GM12878 (cell line): ENCODE measurements at regions not wholly inside any gene's neighbourhood (a gene's known extent, or its start where the extent isn't known, plus 50 kb on each side); places are given as distances from the start of the nearest gene placed in this dataset.

Experiments used
- ATAC-seq: fragments of 200-7000 bp; cut with Tn5 transposase; 3 replicates; pipeline ENCODE4 v1.9.1; 2020; ENCODE audit warnings: mild to moderate bottlenecking, moderate library complexity
- BruUV-seq: library from RNA; stranded (reverse); fragments of 400-500 nt; replicated peaks from 2 replicates; lab custom pipeline; 2021; lab: Mats Ljungman, UMichigan
- CTCF ChIA-PET: fragments of 300-600 bp; sonication (Branson Sonifier 250); formaldehyde crosslinking; extraction: SDS; loops from one replicate; lab custom pipeline; 2021; ENCODE audit warnings: inconsistent platforms; lab: Yijun Ruan, JAX
- POLR2A ChIA-PET: fragments of 350-600 bp; formaldehyde crosslinking; extraction: SDS; loops from one replicate; lab custom pipeline; 2021; ENCODE audit warnings: inconsistent platforms; lab: Charles Lee
- RAD21 ChIA-PET: fragments of 300-600 bp; sonication (Branson Sonifier 250); formaldehyde crosslinking; loops from one replicate; lab custom pipeline; 2023; ENCODE audit warnings: antibody characterized with exemption; ENCODE audit not compliant: unreplicated experiment; lab: Charles Lee
- SMC1A ChIA-PET: fragments of 300-600 bp; sonication (Branson Sonifier 250); formaldehyde crosslinking; loops from one replicate; lab custom pipeline; 2023; ENCODE audit not compliant: unreplicated experiment, uncharacterized antibody; lab: Charles Lee
- DNase-seq: peaks from one replicate; pipeline ENCODE4 v3.0.0-alpha.2; 2011; ENCODE audit warnings: low read depth, low spot score
- FAIRE-seq: peaks from 3 replicates; lab custom pipeline; 2011; peaks lifted over from hg19 to GRCh38; lab: Jason Lieb, UNC
- H2AFZ ChIP-seq: 2 replicates; pipeline ENCODE4 v1.6.0; 2011; ENCODE audit warnings: low read depth, low read length, control low read depth; ENCODE audit not compliant: control insufficient read depth
- H3K27ac ChIP-seq: 2 replicates; pipeline ENCODE4 v1.5.1; 2011; ENCODE audit warnings: control low read depth; ENCODE audit not compliant: control insufficient read depth, insufficient read depth
- H3K27me3 ChIP-seq, 2 experiments: replicated peaks in 1 of 2; 2 replicates each; pipeline versions ENCODE4 v1.6.0 to v1.6.1; 2011; ENCODE audit warnings: low read length in 1 of 2; ENCODE audit not compliant: control insufficient read depth in 2 of 2, insufficient read depth in 2 of 2
- H3K36me3 ChIP-seq, 2 experiments: 2 replicates each; pipeline ENCODE4 v1.5.1; 2011; ENCODE audit warnings: low read length in 1 of 2; ENCODE audit not compliant: control insufficient read depth in 2 of 2, insufficient read depth in 2 of 2
- H3K4me1 ChIP-seq: 2 replicates; pipeline ENCODE4 v1.6.1; 2011; ENCODE audit warnings: mild to moderate bottlenecking, low read length, moderate library complexity, mixed read lengths; ENCODE audit not compliant: control insufficient read depth, insufficient read depth
- H3K4me2 ChIP-seq: 2 replicates; pipeline ENCODE4 v1.6.0; 2011; ENCODE audit warnings: control low read depth; ENCODE audit not compliant: control insufficient read depth, insufficient read depth
- H3K4me3 ChIP-seq: fragments of 200-600 bp; sonication (generic); 2 replicates; pipeline ENCODE4 v1.5.1; 2016
- H3K79me2 ChIP-seq: 2 replicates; pipeline ENCODE4 v1.6.0; 2011; ENCODE audit warnings: low read length; ENCODE audit not compliant: control insufficient read depth, insufficient read depth
- H3K9ac ChIP-seq: 2 replicates; pipeline ENCODE4 v1.8.0; 2011; ENCODE audit warnings: low read length, control low read depth, mixed read lengths; ENCODE audit not compliant: control insufficient read depth, insufficient read depth
- H3K9me3 ChIP-seq: replicated peaks from 3 replicates; pipeline ENCODE4 v1.5.1; 2011; ENCODE audit warnings: mild to moderate bottlenecking, low read length; ENCODE audit not compliant: control insufficient read depth, insufficient read depth
- H4K20me1 ChIP-seq: 2 replicates; pipeline ENCODE4 v1.6.0; 2011; ENCODE audit not compliant: control insufficient read depth, insufficient read depth
- BRCA1 ChIP-seq: IDR thresholded peaks from 2 replicates; pipeline ENCODE4 v1.6.1; 2011; ENCODE audit warnings: low read depth, low read length, improper control_type of control experiment
- CBX5 ChIP-seq: sonication (generic); IDR thresholded peaks from 2 replicates; pipeline ENCODE4 v1.6.1; 2016; ENCODE audit warnings: low read depth, moderate library complexity, mild to moderate bottlenecking, inconsistent platforms
- IRF3 ChIP-seq: fragments of 450-650 bp; IDR thresholded peaks from 2 replicates; pipeline ENCODE4 v1.6.1; 2014; ENCODE audit warnings: mild to moderate bottlenecking
- JUNB ChIP-seq: IDR thresholded peaks from 2 replicates; pipeline ENCODE4 v1.6.1; 2016; ENCODE audit warnings: antibody characterized with exemption, mild to moderate bottlenecking
- NFXL1 ChIP-seq: fragments of 450-650 bp; IDR thresholded peaks from 2 replicates; pipeline ENCODE4 v1.6.1; 2017; ENCODE audit warnings: antibody characterized with exemption, mild to moderate bottlenecking, borderline replicate concordance
- NKRF ChIP-seq: fragments of 450-650 bp; conservative IDR thresholded peaks from 2 replicates; pipeline ENCODE4 v1.6.1; 2017; ENCODE audit warnings: mild to moderate bottlenecking, moderate library complexity
- POLR2A ChIP-seq: IDR thresholded peaks from 2 replicates; pipeline ENCODE4 v1.6.1; 2011; ENCODE audit warnings: low read depth, mild to moderate bottlenecking, low read length
- ZNF24 ChIP-seq: fragments of 450-650 bp; IDR thresholded peaks from 2 replicates; pipeline ENCODE4 v1.6.1; 2017; ENCODE audit warnings: antibody characterized with exemption, mild to moderate bottlenecking
- ZSCAN29 ChIP-seq: fragments of 450-650 bp; IDR thresholded peaks from 2 replicates; pipeline ENCODE4 v1.6.1; 2017; ENCODE audit warnings: mild to moderate bottlenecking, moderate library complexity
- WGBS: methylation state at CpG from one replicate; pipeline ENCODE4 v1.1.6; 2016; ENCODE audit warnings: low lambda C conversion rate; ENCODE audit not compliant: insufficient replicate concordance, insufficient coverage; ENCODE audit errors: missing lambda C conversion rate; 5-methylcytosine and 5-hydroxymethylcytosine counted together
- in situ Hi-C: fragments of 300-500 bp; cut with MboI; formaldehyde crosslinking; loops from 9 replicates; pipeline ENCODE4 v1.14.3; 2018; ENCODE audit warnings: mixed read lengths
- intact Hi-C: fragments of 100-400 bp; cut with micrococcal nuclease; formaldehyde crosslinking; loops from one replicate; pipeline ENCODE4 v1.14.2; 2022; ENCODE audit not compliant: unreplicated experiment

GRCh38 chr2:201955702-201956141, 77.9 kb upstream of the FZD7 start:
- POLR2A ChIA-PET: no interaction called here
- no peaks in the 10 kb centered on the region for H4K20me1 ChIP-seq
- H3K79me2 ChIP-seq: no peaks in the 10 kb centered on the region
- H3K36me3 ChIP-seq: no peaks in the 10 kb centered on the region
- ATAC-seq (no peak), FAIRE-seq (no peak), DNase-seq (no peak)
- no peaks in the 10 kb centered on the region for H3K4me1 ChIP-seq
- CTCF ChIA-PET: interaction anchor here (0.6 to 0.9 kb wide), 2 partner anchors 42 to 95 kb away, joined by 4 read pairs; no protein-coding TSS in a partner anchor
- BruUV-seq: no TSS peak
- RAD21 ChIA-PET: no interaction called here
- TF ChIP-seq IRF3 (no peak), CBX5 (no peak), ZNF24 (no peak)
- SMC1A ChIA-PET: interaction anchor here (1.1 to 1.4 kb wide), 4 partner anchors 9 to 95 kb away, joined by 3 to 4 read pairs (median 3); no protein-coding TSS in a partner anchor
- in situ Hi-C loops: loop anchor here (5.0 kb wide), 1 partner anchor 48 kb away; no protein-coding TSS in a partner anchor
- no peaks in the 10 kb centered on the region; a peak in 1 of 4 replicates for H3K27me3 ChIP-seq
- no peak overlapping the region for H3K9ac ChIP-seq
- no peak overlapping the region for H3K27ac ChIP-seq
- H3K4me3 ChIP-seq: no peak overlapping the region
- WGBS: 45% methylated on average over 4 of the region's 4 CpGs
- intact Hi-C loops: no loop called here
- H3K4me2 ChIP-seq: no peak overlapping the region
- no peaks in the 10 kb centered on the region for H3K9me3 ChIP-seq
- H2AFZ ChIP-seq: no peak overlapping the region

- no TSS peak for BruUV-seq
- Histone ChIP-seq H4K20me1 (no peaks in the 10 kb centered on the region), H3K9me3 (no peaks in the 10 kb centered on the region), H3K36me3 (no peaks in the 10 kb centered on the region), H3K27ac (no peak overlapping the region), H3K79me2 (no peaks in the 10 kb centered on the region), H3K4me2 (no peak overlapping the region), H2AFZ (no peak overlapping the region), H3K27me3 (no peaks in the 10 kb centered on the region; a peak in 1 of 4 replicates), H3K4me1 (no peaks in the 10 kb centered on the region), H3K4me3 (no peak overlapping the region), H3K9ac (no peak overlapping the region)
- ChIA-PET SMC1A (interaction anchor here (1.1 to 1.4 kb wide), 4 partner anchors 8 to 96 kb away, joined by 3 to 4 read pairs (median 3); no protein-coding TSS in a partner anchor), CTCF (interaction anchor here (0.6 to 0.9 kb wide), 2 partner anchors 41 to 96 kb away, joined by 4 read pairs; no protein-coding TSS in a partner anchor), POLR2A (no interaction called here), RAD21 (no interaction called here)
- in situ Hi-C loops (loop anchor here (5.0 kb wide), 1 partner anchor 49 kb away; no protein-coding TSS in a partner anchor), intact Hi-C loops (no loop called here)
- WGBS: 61% methylated on average over 7 of the region's 7 CpGs
- no peak for DNase-seq
- TF ChIP-seq BRCA1: no peak
- no peak for TF ChIP-seq NFXL1
- TF ChIP-seq JUNB: no peak
- no peak for TF ChIP-seq NKRF
- no peak for TF ChIP-seq ZSCAN29
- TF ChIP-seq POLR2A: no peak
- no peak for ATAC-seq
- no peak for FAIRE-seq
Measured at GRCh38 chr2:201956361-201956760, 77.3 kb upstream of the FZD7 start.
